ENCODE measurements at regions not wholly inside any gene's neighbourhood (a gene's known extent, or its start where the extent isn't known, plus 50 kb on each side); places are given as distances from the start of the nearest gene placed in this dataset.
"Not testable (repeated sequence)": the region's sequence is repeated elsewhere in the genome, so short reads cannot be mapped to it uniquely, and the experiment has no call there.

- H3K4me3 Mint-ChIP-seq, H3K36me3 Mint-ChIP-seq, H3K27me3 Mint-ChIP-seq, ATAC-seq, DNase-seq, H3K9me3 Mint-ChIP-seq: not testable (repeated sequence)
- Mint-ChIP-seq H3K27ac (peak overlapping the region in 1 of 10 donors; percentile 21), H3K4me1 (peaks cover 6 to 12% (median 8%) of the 10 kb centered on the region in 4 donors)
- POLR2A ChIA-PET = interaction anchor here (2.0 to 14.5 kb wide), 2 partner anchors 82 to 100 kb away, joined by 6 to 681 read pairs; partner anchors contain the start of gene CHD2
These were observed 99.6 kb upstream of the CHD2 start for GRCh38 chr15:92800416-92801055.

- not testable (repeated sequence) for H3K9me3 Mint-ChIP-seq, H3K4me3 Mint-ChIP-seq, DNase-seq, ATAC-seq, H3K36me3 Mint-ChIP-seq, H3K27me3 Mint-ChIP-seq
- peaks cover 6 to 12% (median 8%) of the 10 kb centered on the region in 4 donors for H3K4me1 Mint-ChIP-seq
- H3K27ac Mint-ChIP-seq = peak overlapping the region in 3 of 10 donors; percentile 8 to 72 (median 23)
- POLR2A ChIA-PET = interaction anchor here (0.7 to 14.5 kb wide), 4 partner anchors 82 to 107 kb away, joined by 6 to 681 read pairs (median 6); partner anchors contain the start of gene CHD2
These were observed 98.9 kb upstream of the CHD2 start for GRCh38 chr15:92801056-92801773.

GRCh38 chr15:92801774-92802464 is 98.2 kb upstream of the CHD2 start:
- peak overlapping the region in 4 of 10 donors; percentile 8 to 72 (median 34) for H3K27ac Mint-ChIP-seq
- no peaks in the 10 kb centered on the region for H3K27me3 Mint-ChIP-seq
- H3K36me3 Mint-ChIP-seq = no peaks in the 10 kb centered on the region
- ATAC-seq = no peak
- no peak for DNase-seq
- H3K4me3 Mint-ChIP-seq = no peak overlapping the region
- POLR2A ChIA-PET = interaction anchor here (0.7 to 14.5 kb wide), 4 partner anchors 67 to 107 kb away, joined by 5 to 681 read pairs (median 6); partner anchors contain the start of gene CHD2
- peaks cover 6 to 15% (median 8%) of the 10 kb centered on the region in 4 donors for H3K4me1 Mint-ChIP-seq
- no peaks in the 10 kb centered on the region for H3K9me3 Mint-ChIP-seq

GRCh38 chr15:92803536-92803851 is 96.6 kb upstream of the CHD2 start:
- ATAC-seq = no peak
- no peak for DNase-seq
- peaks cover 8 to 19% (median 8%) of the 10 kb centered on the region in 4 donors for H3K4me1 Mint-ChIP-seq
- no peaks in the 10 kb centered on the region for H3K27me3 Mint-ChIP-seq
- H3K4me3 Mint-ChIP-seq = no peak overlapping the region
- H3K36me3 Mint-ChIP-seq = no peaks in the 10 kb centered on the region
- H3K9me3 Mint-ChIP-seq = no peaks in the 10 kb centered on the region
- peak overlapping the region in 2 of 10 donors; percentile 70 to 74 for H3K27ac Mint-ChIP-seq
- POLR2A ChIA-PET = interaction anchor here (2.0 to 14.5 kb wide), 2 partner anchors 79 to 112 kb away, joined by 8 to 681 read pairs; no protein-coding TSS in a partner anchor

GRCh38 chr15:92803852-92804609 is 96.1 kb upstream of the CHD2 start:
- Mint-ChIP-seq H3K9me3 (no peaks in the 10 kb centered on the region), H3K27me3 (no peaks in the 10 kb centered on the region), H3K27ac (peak overlapping the region in 3 of 10 donors; percentile 56 to 74 (median 70)), H3K36me3 (no peaks in the 10 kb centered on the region), H3K4me1 (peaks cover 8 to 21% (median 9%) of the 10 kb centered on the region in 4 donors), H3K4me3 (peak overlapping the region in 1 of 10 donors; percentile 11)
- POLR2A ChIA-PET = interaction anchor here (0.7 to 14.5 kb wide), 4 partner anchors 28 to 119 kb away, joined by 3 to 681 read pairs (median 6); no protein-coding TSS in a partner anchor
- DNase-seq (no peak), ATAC-seq (no peak)

GRCh38 chr15:92804610-92804936 is 95.6 kb upstream of the CHD2 start:
- POLR2A ChIA-PET = interaction anchor here (1.0 to 14.5 kb wide), 3 partner anchors 27 to 111 kb away, joined by 3 to 681 read pairs (median 8); no protein-coding TSS in a partner anchor
- not testable (repeated sequence) for H3K9me3 Mint-ChIP-seq, H3K27me3 Mint-ChIP-seq, ATAC-seq, H3K4me3 Mint-ChIP-seq, H3K36me3 Mint-ChIP-seq, DNase-seq
- Mint-ChIP-seq H3K27ac (peak overlapping the region in 2 of 10 donors; percentile 56 to 70), H3K4me1 (peaks cover 8 to 23% (median 9%) of the 10 kb centered on the region in 4 donors)

GRCh38 chr15:92805080-92805690 is 94.9 kb upstream of the CHD2 start:
- DNase-seq (no peak), ATAC-seq (no peak)
- Mint-ChIP-seq H3K9me3 (no peaks in the 10 kb centered on the region), H3K36me3 (no peaks in the 10 kb centered on the region), H3K27me3 (no peaks in the 10 kb centered on the region), H3K27ac (peak overlapping the region in 1 of 10 donors; percentile 26), H3K4me3 (no peak overlapping the region), H3K4me1 (peaks cover 8 to 29% (median 13%) of the 10 kb centered on the region in 4 donors)
- POLR2A ChIA-PET = interaction anchor here (0.6 to 14.5 kb wide), 6 partner anchors 28 to 149 kb away, joined by 3 to 681 read pairs (median 4); no protein-coding TSS in a partner anchor

- not testable (repeated sequence) for H3K36me3 Mint-ChIP-seq, ATAC-seq, H3K9me3 Mint-ChIP-seq, H3K27me3 Mint-ChIP-seq, DNase-seq
- H3K27ac Mint-ChIP-seq = peak overlapping the region in 6 of 10 donors; percentile 12 to 79 (median 50)
- peaks cover 10 to 38% (median 22%) of the 10 kb centered on the region in 4 donors for H3K4me1 Mint-ChIP-seq
- H3K4me3 Mint-ChIP-seq = peak overlapping the region in 4 of 10 donors; percentile 16 to 66 (median 48)
- POLR2A ChIA-PET = interaction anchor here (0.5 to 14.5 kb wide), 6 partner anchors 77 to 182 kb away, joined by 3 to 681 read pairs (median 4); no protein-coding TSS in a partner anchor
These were observed 94.0 kb upstream of the CHD2 start for GRCh38 chr15:92806171-92806570.

GRCh38 chr15:92806763-92807162 is 93.4 kb upstream of the CHD2 start:
- Mint-ChIP-seq H3K9me3 (no peaks in the 10 kb centered on the region), H3K27me3 (no peaks in the 10 kb centered on the region), H3K36me3 (no peaks in the 10 kb centered on the region), H3K27ac (peak overlapping the region in 3 of 10 donors; percentile 44 to 72 (median 69)), H3K4me3 (no peak overlapping the region), H3K4me1 (peaks cover 8 to 43% (median 25%) of the 10 kb centered on the region in 4 donors)
- ATAC-seq (no peak), DNase-seq (no peak)
- POLR2A ChIA-PET = interaction anchor here (1.4 to 14.5 kb wide), 6 partner anchors 13 to 117 kb away, joined by 3 to 681 read pairs (median 129); partner anchors contain the start of gene CHD2

GRCh38 chr15:92807971-92808571 is 92.1 kb upstream of the CHD2 start:
- no peaks in the 10 kb centered on the region for H3K36me3 Mint-ChIP-seq
- H3K9me3 Mint-ChIP-seq = no peaks in the 10 kb centered on the region
- DNase-seq = peak in 1 of 10 donors; percentile 31
- H3K27me3 Mint-ChIP-seq = no peaks in the 10 kb centered on the region
- peaks cover 8 to 50% (median 33%) of the 10 kb centered on the region in 4 donors for H3K4me1 Mint-ChIP-seq
- peak overlapping the region; percentile 92 to 99 (median 98) for H3K27ac Mint-ChIP-seq
- POLR2A ChIA-PET = interaction anchor here (1.2 to 14.5 kb wide), 20 partner anchors 10 to 190 kb away, joined by 3 to 681 read pairs (median 21); partner anchors contain the start of gene CHD2
- no peak for ATAC-seq
- peak overlapping the region; percentile 82 to 96 (median 93) for H3K4me3 Mint-ChIP-seq

- Mint-ChIP-seq H3K4me3 (peak overlapping the region; percentile 82 to 96 (median 93)), H3K27me3 (no peaks in the 10 kb centered on the region), H3K4me1 (peaks cover 10 to 55% (median 38%) of the 10 kb centered on the region in 4 donors)
These were observed 91.5 kb upstream of the CHD2 start for GRCh38 chr15:92808598-92809063.

More at GRCh38 chr15:92808598-92809063, 91.5 kb upstream of the CHD2 start:
- Mint-ChIP-seq H3K36me3 (no peaks in the 10 kb centered on the region), H3K27ac (peak overlapping the region; percentile 92 to 99 (median 99)), H3K9me3 (no peaks in the 10 kb centered on the region)
- ATAC-seq (no peak), DNase-seq (peak in 1 of 10 donors; percentile 17)
- POLR2A ChIA-PET = interaction anchor here (1.2 to 14.5 kb wide), 20 partner anchors 11 to 189 kb away, joined by 3 to 681 read pairs (median 21); partner anchors contain the start of gene CHD2

Measured in naive thymus-derived CD8-positive, alpha-beta T cell (primary cell).